ENCODE measurements at regions not wholly inside any gene's neighbourhood (a gene's known extent, or its start where the extent isn't known, plus 50 kb on each side); places are given as distances from the start of the nearest gene placed in this dataset.

DNA sequence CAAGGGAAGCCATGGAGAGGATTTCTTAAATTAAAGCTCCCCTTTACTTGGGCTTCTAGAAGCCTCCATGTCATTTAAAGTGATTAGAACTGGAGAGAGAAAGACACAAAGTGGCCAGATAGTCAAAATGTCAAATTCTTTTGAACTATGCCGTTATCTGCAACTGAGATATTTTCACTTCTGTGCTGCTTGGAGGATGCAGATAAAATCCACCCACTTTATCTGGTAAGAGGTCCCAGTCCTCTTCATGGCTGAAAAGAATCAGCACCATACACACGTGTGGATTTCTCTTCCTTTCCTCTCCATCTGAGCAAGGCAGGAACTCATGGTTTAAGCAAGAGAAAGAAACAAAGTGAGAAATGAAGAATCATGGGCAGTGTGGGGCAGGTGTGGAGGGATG is 276.9 kb upstream of the RUNX1 start:
- TF ChIP-seq POLR2AphosphoS5 (IDR thresholded peaks at IDR 0.05; ENCODE audit: low read depth, low read length) = no peak
- no peak for TF ChIP-seq POLR2A (IDR thresholded peaks at IDR 0.05; ENCODE audit: low read depth, low read length)
- TF ChIP-seq TAF1 (IDR thresholded peaks at IDR 0.05; ENCODE audit: borderline replicate concordance, low read depth, low read length) = no peak

Data from GM12892 (cell line).